Natural killer cell (primary cell): ENCODE measurements at regions not wholly inside any gene's neighbourhood (a gene's known extent, or its start where the extent isn't known, plus 50 kb on each side); places are given as distances from the start of the nearest gene placed in this dataset.

Source experiments
- ATAC-seq, 3 donors: fragments of 150-1000 bp in 2 of 3; fragments of 200-7000 bp in 1 of 3; cut with Tn5 transposase; 1 replicate in 1 of 3; 2 replicates in 2 of 3; pipeline ENCODE4 v1.10.0; 2021; ENCODE audit warnings: mild to moderate bottlenecking in 2 of 3, moderate library complexity in 2 of 3
- DNase-seq, 2 donors: peaks; one replicate each; pipeline versions ENCODE4 v3.0.0 to v3.0.0-alpha.2; 2013 to 2021; ENCODE audit warnings: mixed read lengths in 1 of 2
- H3K27ac ChIP-seq: one replicate; pipeline ENCODE4 v1.5.1; 2013; ENCODE audit warnings: mild to moderate bottlenecking, low read length
- H3K27me3 ChIP-seq: one replicate; pipeline ENCODE4 v1.6.1; 2013; ENCODE audit warnings: low read length; ENCODE audit not compliant: control insufficient read depth, insufficient read depth
- H3K36me3 ChIP-seq: one replicate; pipeline ENCODE4 v1.6.1; 2013; ENCODE audit warnings: low read length; ENCODE audit not compliant: control insufficient read depth, insufficient read depth
- H3K4me1 ChIP-seq: one replicate; pipeline ENCODE4 v1.6.1; 2013; ENCODE audit warnings: low read length; ENCODE audit not compliant: control insufficient read depth, insufficient read depth
- H3K4me3 ChIP-seq: one replicate; pipeline ENCODE4 v1.5.1; 2013; ENCODE audit warnings: low read length
- H3K9me3 ChIP-seq: one replicate; pipeline ENCODE4 v1.6.1; 2013; ENCODE audit warnings: low read length; ENCODE audit not compliant: control insufficient read depth, insufficient read depth
- H3K27ac Mint-ChIP-seq, 2 donors: one replicate each; pipeline ENCODE4 v1.8.0; 2022; ENCODE audit warnings: mild to moderate bottlenecking in 2 of 2, mixed read lengths in 2 of 2, moderate library complexity in 1 of 2
- H3K27me3 Mint-ChIP-seq, 2 donors: one replicate each; pipeline ENCODE4 v1.8.0; 2022; ENCODE audit warnings: low read depth in 2 of 2, mixed read lengths in 2 of 2
- H3K36me3 Mint-ChIP-seq: one replicate; pipeline ENCODE4 v1.8.0; 2022; ENCODE audit warnings: mixed read lengths
- H3K4me1 Mint-ChIP-seq, 2 donors: one replicate each; pipeline ENCODE4 v1.8.0; 2022; ENCODE audit warnings: mixed read lengths in 2 of 2
- H3K4me3 Mint-ChIP-seq: one replicate; pipeline ENCODE4 v1.8.0; 2022; ENCODE audit warnings: mild to moderate bottlenecking, moderate library complexity, mixed read lengths
- H3K9me3 Mint-ChIP-seq, 2 donors: one replicate each; pipeline ENCODE4 v1.8.0; 2022; ENCODE audit warnings: mixed read lengths in 2 of 2
- WGBS: methylation state at CpG from one replicate; pipeline ENCODE4 v1.1.7; 2013; ENCODE audit warnings: missing lambda C conversion rate; ENCODE audit not compliant: insufficient coverage; 5-methylcytosine and 5-hydroxymethylcytosine counted together
- intact Hi-C: fragments of 100-400 bp; cut with micrococcal nuclease; formaldehyde crosslinking; loops from one replicate; pipeline ENCODE4 v1.14.2; 2022
- TF ChIP-seq, protein P1 (sequence below): fragments of 200-600 bp; IDR thresholded peaks from one replicate; pipeline ENCODE4 v1.8.0; 2022; ENCODE audit warnings: antibody characterized with exemption

DNA sequence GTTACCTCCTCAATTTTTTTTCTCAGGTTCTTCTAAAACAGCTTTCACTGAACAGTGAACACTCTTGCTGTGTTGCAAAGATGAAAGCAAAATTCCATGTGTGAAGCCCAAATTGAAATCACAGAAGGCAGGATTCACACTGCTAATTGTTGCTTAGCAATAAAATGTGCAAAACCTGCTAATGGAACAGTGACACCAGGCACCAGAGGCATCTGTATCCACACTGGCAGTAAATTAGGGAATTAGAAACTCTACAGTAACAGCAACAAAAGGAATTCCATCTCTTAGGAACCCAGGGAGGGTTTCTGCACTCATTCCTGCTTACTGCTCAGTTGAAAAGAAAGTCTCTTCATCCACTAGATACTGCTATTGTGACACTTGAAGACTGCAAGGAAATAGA lies 202.3 kb downstream of the GXYLT1 start:
- Histone ChIP-seq H3K4me3 (no peak overlapping the region), H3K36me3 (no peaks in the 10 kb centered on the region), H3K27me3 (no peaks in the 10 kb centered on the region), H3K27ac (no peak overlapping the region), H3K4me1 (no peaks in the 10 kb centered on the region), H3K9me3 (peaks cover 11% of the 10 kb centered on the region)
- intact Hi-C loops: no loop called here
- Mint-ChIP-seq H3K4me3 (no peak overlapping the region), H3K27ac (no peak overlapping the region), H3K9me3 (peaks cover 0 to 2% of the 10 kb centered on the region in 2 donors), H3K27me3 (peaks cover 9 to 13% of the 10 kb centered on the region in 2 donors), H3K4me1 (no peaks in the 10 kb centered on the region), H3K36me3 (no peaks in the 10 kb centered on the region)
- ATAC-seq (no peak), DNase-seq (no peak)
- TF ChIP-seq, protein P1, sequence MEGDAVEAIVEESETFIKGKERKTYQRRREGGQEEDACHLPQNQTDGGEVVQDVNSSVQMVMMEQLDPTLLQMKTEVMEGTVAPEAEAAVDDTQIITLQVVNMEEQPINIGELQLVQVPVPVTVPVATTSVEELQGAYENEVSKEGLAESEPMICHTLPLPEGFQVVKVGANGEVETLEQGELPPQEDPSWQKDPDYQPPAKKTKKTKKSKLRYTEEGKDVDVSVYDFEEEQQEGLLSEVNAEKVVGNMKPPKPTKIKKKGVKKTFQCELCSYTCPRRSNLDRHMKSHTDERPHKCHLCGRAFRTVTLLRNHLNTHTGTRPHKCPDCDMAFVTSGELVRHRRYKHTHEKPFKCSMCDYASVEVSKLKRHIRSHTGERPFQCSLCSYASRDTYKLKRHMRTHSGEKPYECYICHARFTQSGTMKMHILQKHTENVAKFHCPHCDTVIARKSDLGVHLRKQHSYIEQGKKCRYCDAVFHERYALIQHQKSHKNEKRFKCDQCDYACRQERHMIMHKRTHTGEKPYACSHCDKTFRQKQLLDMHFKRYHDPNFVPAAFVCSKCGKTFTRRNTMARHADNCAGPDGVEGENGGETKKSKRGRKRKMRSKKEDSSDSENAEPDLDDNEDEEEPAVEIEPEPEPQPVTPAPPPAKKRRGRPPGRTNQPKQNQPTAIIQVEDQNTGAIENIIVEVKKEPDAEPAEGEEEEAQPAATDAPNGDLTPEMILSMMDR: no peak

DNA sequence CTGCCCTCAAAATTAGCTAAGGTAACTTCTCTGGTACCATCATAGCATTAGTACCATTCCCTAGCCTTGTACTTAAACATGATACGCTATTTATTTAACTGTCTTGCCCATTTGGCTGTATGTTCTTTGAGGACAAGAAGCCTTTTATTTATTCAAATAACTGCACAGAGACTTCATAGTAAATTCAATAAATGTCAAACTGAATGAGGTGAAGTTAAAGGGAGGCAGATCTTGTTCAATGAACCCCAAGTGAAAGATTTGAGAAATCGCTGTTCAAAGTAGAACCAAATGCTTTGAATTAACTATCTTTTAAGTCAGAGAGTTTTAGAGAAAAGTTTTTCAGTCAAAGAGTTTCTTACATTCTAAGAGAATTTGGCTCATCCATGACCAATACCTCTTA lies 203.6 kb downstream of the GXYLT1 start:
- no peak for DNase-seq
- H3K36me3 Mint-ChIP-seq: no peaks in the 10 kb centered on the region
- no CpG with 5 or more reads among the region's 2 CpGs for WGBS
- no peak overlapping the region for H3K27ac ChIP-seq
- no peaks in the 10 kb centered on the region for H3K27me3 ChIP-seq
- no peaks in the 10 kb centered on the region for H3K9me3 Mint-ChIP-seq
- intact Hi-C loops: no loop called here
- no peak overlapping the region for H3K4me3 ChIP-seq
- H3K27me3 Mint-ChIP-seq: peaks cover 9 to 12% of the 10 kb centered on the region in 2 donors
- TF ChIP-seq, protein P1: no peak
- no peaks in the 10 kb centered on the region for H3K36me3 ChIP-seq
- peaks cover 6% of the 10 kb centered on the region for H3K9me3 ChIP-seq
- no peaks in the 10 kb centered on the region for H3K4me1 Mint-ChIP-seq
- no peak overlapping the region for H3K27ac Mint-ChIP-seq
- H3K4me1 ChIP-seq: no peaks in the 10 kb centered on the region
- H3K4me3 Mint-ChIP-seq: no peak overlapping the region
- no peak for ATAC-seq

DNA sequence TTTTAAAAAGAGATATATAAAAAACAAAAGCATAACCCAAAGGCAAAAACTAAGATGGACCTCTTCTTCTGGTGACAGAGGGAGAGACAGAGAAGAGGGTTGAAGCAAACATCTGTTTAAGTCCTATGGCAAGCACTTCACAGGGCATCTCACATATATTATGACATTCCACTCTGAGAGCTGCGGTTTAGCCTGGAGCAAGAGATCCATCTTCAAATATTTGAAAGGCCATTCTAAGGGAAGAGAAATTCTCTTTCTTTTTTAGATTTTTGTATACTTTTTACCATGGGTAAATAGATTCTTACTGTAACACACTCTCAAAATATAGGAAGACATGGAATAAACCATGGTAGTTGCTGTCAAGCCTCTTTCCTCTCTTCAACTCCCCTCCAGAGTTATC lies 204.1 kb downstream of the GXYLT1 start:
- H3K36me3 Mint-ChIP-seq: no peaks in the 10 kb centered on the region
- H3K4me1 Mint-ChIP-seq: no peaks in the 10 kb centered on the region
- TF ChIP-seq, protein P1: no peak
- no peak overlapping the region for H3K27ac ChIP-seq
- H3K36me3 ChIP-seq: no peaks in the 10 kb centered on the region
- H3K9me3 Mint-ChIP-seq: no peaks in the 10 kb centered on the region
- no peaks in the 10 kb centered on the region for H3K4me1 ChIP-seq
- intact Hi-C loops: no loop called here
- H3K27me3 Mint-ChIP-seq: peaks cover 9 to 12% of the 10 kb centered on the region in 2 donors
- no peak overlapping the region for H3K27ac Mint-ChIP-seq
- H3K9me3 ChIP-seq: peaks cover 1% of the 10 kb centered on the region
- no peak for ATAC-seq
- WGBS: no CpG with 5 or more reads among the region's 1 CpG
- H3K27me3 ChIP-seq: no peaks in the 10 kb centered on the region
- H3K4me3 Mint-ChIP-seq: no peak overlapping the region
- DNase-seq: no peak
- no peak overlapping the region for H3K4me3 ChIP-seq

DNA sequence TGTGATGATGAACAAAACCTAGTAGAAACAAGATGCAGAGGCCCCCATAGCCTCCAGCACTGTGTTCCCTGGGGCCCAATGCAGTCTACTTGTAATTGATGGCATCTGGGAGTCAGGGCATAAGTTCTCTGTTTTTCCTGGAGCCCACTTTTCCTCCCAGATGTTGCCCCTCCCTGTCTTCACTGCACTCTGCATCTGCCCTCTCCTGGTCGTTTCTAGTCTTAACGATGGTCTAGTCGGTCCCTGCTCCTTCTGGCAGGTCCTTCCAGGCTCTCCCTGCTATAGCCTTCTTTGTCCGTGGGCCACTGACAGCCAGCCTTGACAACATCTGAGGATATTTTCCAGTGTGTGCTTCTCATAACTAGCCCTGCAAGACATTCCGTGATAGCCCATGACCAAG lies 208.3 kb downstream of the GXYLT1 start:
- peaks cover 6 to 10% of the 10 kb centered on the region in 2 donors for H3K4me1 Mint-ChIP-seq
- H3K27me3 ChIP-seq: no peaks in the 10 kb centered on the region
- no peaks in the 10 kb centered on the region for H3K36me3 Mint-ChIP-seq
- H3K27me3 Mint-ChIP-seq: peaks cover 5 to 17% of the 10 kb centered on the region in 2 donors
- H3K27ac ChIP-seq: no peak overlapping the region
- no peaks in the 10 kb centered on the region for H3K9me3 Mint-ChIP-seq
- 61% methylated on average over 5 of the region's 5 CpGs for WGBS
- no peak overlapping the region for H3K27ac Mint-ChIP-seq
- no peak overlapping the region for H3K4me3 ChIP-seq
- H3K4me1 ChIP-seq: peaks cover 13% of the 10 kb centered on the region
- no peak overlapping the region for H3K4me3 Mint-ChIP-seq
- DNase-seq (no peak), ATAC-seq (no peak)
- no peaks in the 10 kb centered on the region for H3K36me3 ChIP-seq
- TF ChIP-seq, protein P1: no peak
- intact Hi-C loops: no loop called here
- H3K9me3 ChIP-seq: no peaks in the 10 kb centered on the region
